Endothelial cell of umbilical vein (primary cell): ENCODE measurements at regions not wholly inside any gene's neighbourhood (a gene's known extent, or its start where the extent isn't known, plus 50 kb on each side); places are given as distances from the start of the nearest gene placed in this dataset.

Experiments used
- BruUV-seq: library from RNA; stranded (reverse); fragments of 400-500 nt; replicated peaks from 2 replicates; lab custom pipeline; 2021; lab: Mats Ljungman, UMichigan
- CTCF ChIA-PET: fragments of 300-600, 350-600 bp; sonication (Branson Sonifier 250); formaldehyde crosslinking; loops from one replicate; lab custom pipeline; 2021; ENCODE audit warnings: antibody characterized with exemption, inconsistent platforms; lab: Charles Lee
- POLR2A ChIA-PET: fragments of 300-600, 350-600 bp; sonication (Branson Sonifier 250); formaldehyde crosslinking; loops from one replicate; lab custom pipeline; 2021; ENCODE audit warnings: antibody characterized with exemption, inconsistent platforms; lab: Charles Lee
- DNase-seq: peaks from one replicate; pipeline ENCODE4 v3.0.0-alpha.2; 2011; ENCODE audit warnings: low read depth, low spot score
- FAIRE-seq: peaks from 2 replicates; lab custom pipeline; 2011; peaks lifted over from hg19 to GRCh38; lab: Jason Lieb, UNC
- H2AFZ ChIP-seq: 2 replicates; pipeline ENCODE4 v1.6.0; 2012; ENCODE audit warnings: low read depth, low read length, control low read depth, inconsistent platforms
- H3K27ac ChIP-seq: 2 replicates; pipeline ENCODE4 v1.5.1; 2011; ENCODE audit warnings: low read depth, mild to moderate bottlenecking, control low read depth, low read length, moderate library complexity; ENCODE audit not compliant: insufficient read depth
- H3K27me3 ChIP-seq, 2 experiments: 2 replicates each; pipeline versions ENCODE4 v1.6.0 to v1.6.1; 2011; ENCODE audit warnings: low read length in 2 of 2, mixed read lengths in 1 of 2; ENCODE audit not compliant: control insufficient read depth in 2 of 2, insufficient read depth in 2 of 2
- H3K36me3 ChIP-seq, 2 experiments: 2 replicates in 1 of 2; 3 replicates in 1 of 2; pipeline ENCODE4 v1.5.1; 2011; ENCODE audit warnings: low read length in 2 of 2, mild to moderate bottlenecking in 1 of 2, moderate library complexity in 1 of 2; ENCODE audit not compliant: control insufficient read depth in 2 of 2, insufficient read depth in 2 of 2; ENCODE audit errors: extremely low read depth in 1 of 2
- H3K4me1 ChIP-seq: 3 replicates; pipeline ENCODE4 v1.5.1; 2011; ENCODE audit warnings: mild to moderate bottlenecking, low read length; ENCODE audit not compliant: control insufficient read depth, insufficient read depth; ENCODE audit errors: extremely low read depth
- H3K4me2 ChIP-seq: 2 replicates; pipeline ENCODE4 v1.6.1; 2011; ENCODE audit warnings: low read length, control low read depth, mixed read lengths; ENCODE audit not compliant: insufficient read depth
- H3K4me3 ChIP-seq, 3 experiments: fragments of 200-600 bp in 1 of 3; sonication (generic), shearing (Covaris generic) in 1 of 3; replicated peaks in 1 of 3; 2 replicates each; pipeline ENCODE4 v1.5.1; 2011 to 2016; ENCODE audit warnings: control low read depth in 3 of 3, low read length in 3 of 3, mild to moderate bottlenecking in 2 of 3, inconsistent platforms in 1 of 3, low read depth in 1 of 3, moderate library complexity in 1 of 3; ENCODE audit not compliant: insufficient read depth in 1 of 3
- H3K79me2 ChIP-seq: 2 replicates; pipeline ENCODE4 v1.6.0; 2012; ENCODE audit warnings: low read length, inconsistent platforms; ENCODE audit not compliant: control insufficient read depth, insufficient read depth
- H3K9ac ChIP-seq: replicated peaks from 2 replicates; pipeline ENCODE3; 2011; ENCODE audit warnings: low read length, control low read depth; ENCODE audit not compliant: insufficient read depth; ENCODE audit errors: extremely low read depth
- H3K9me1 ChIP-seq: replicated peaks from 3 replicates; pipeline ENCODE4 v1.6.0; 2011; ENCODE audit warnings: mild to moderate bottlenecking, low read length; ENCODE audit not compliant: control insufficient read depth, insufficient read depth; ENCODE audit errors: extremely low read depth
- H3K9me3 ChIP-seq: replicated peaks from 2 replicates; pipeline ENCODE4 v1.5.1; 2012; ENCODE audit warnings: low read length, inconsistent platforms; ENCODE audit not compliant: control insufficient read depth, insufficient read depth
- H4K20me1 ChIP-seq: replicated peaks from 2 replicates; pipeline ENCODE3; 2011; ENCODE audit warnings: mild to moderate bottlenecking, low read length; ENCODE audit not compliant: control insufficient read depth, insufficient read depth; ENCODE audit errors: extremely low read depth
- EZH2 ChIP-seq: IDR thresholded peaks from 2 replicates; pipeline ENCODE4 v1.6.1; 2012; ENCODE audit warnings: borderline replicate concordance, low read depth, mild to moderate bottlenecking, moderate library complexity, low read length, inconsistent platforms; ENCODE audit not compliant: severe bottlenecking
- FOS ChIP-seq: IDR thresholded peaks from 2 replicates; pipeline ENCODE4 v1.6.1; 2011; ENCODE audit warnings: mild to moderate bottlenecking, low read length, moderate library complexity, borderline replicate concordance; ENCODE audit not compliant: insufficient read depth
- JUN ChIP-seq: IDR thresholded peaks from 2 replicates; pipeline ENCODE4 v1.6.1; 2011; ENCODE audit warnings: borderline replicate concordance, low read depth; ENCODE audit not compliant: insufficient read length, insufficient read depth
- MYC ChIP-seq: IDR thresholded peaks from one replicate; pipeline ENCODE4 v1.6.1; 2011; ENCODE audit warnings: mild to moderate bottlenecking, low read depth, low read length
- POLR2A ChIP-seq: IDR thresholded peaks from 2 replicates; pipeline ENCODE4 v1.6.1; 2012; ENCODE audit warnings: low read depth, mild to moderate bottlenecking, control low read depth, low read length
- POLR2AphosphoS5 ChIP-seq: IDR thresholded peaks from 2 replicates; pipeline ENCODE4 v1.6.1; 2012; ENCODE audit warnings: low read depth, mild to moderate bottlenecking, control low read depth, low read length, moderate library complexity; ENCODE audit not compliant: insufficient read depth
- dilution Hi-C: fragments of 300-500 bp; cut with MboI; formaldehyde crosslinking; loops from one replicate; pipeline ENCODE4 v1.15.0; 2019; ENCODE audit warnings: low sequenced_read_pairs; ENCODE audit not compliant: extremely low pct_ligation_motif_present
- intact Hi-C: fragments of 100-400 bp; cut with micrococcal nuclease; formaldehyde crosslinking; loops from one replicate; pipeline ENCODE4 v1.10.0; 2022
- TF ChIP-seq, protein P1 (sequence below), 2 donors: IDR thresholded peaks; 1 replicate in 1 of 2; 2 replicates in 1 of 2; pipeline ENCODE4 v1.5.1; 2011; ENCODE audit warnings: low read length in 2 of 2, mild to moderate bottlenecking in 2 of 2, moderate library complexity in 2 of 2, control low read depth in 1 of 2, inconsistent platforms in 1 of 2, low read depth in 1 of 2; ENCODE audit not compliant: insufficient read depth in 1 of 2; ENCODE audit errors: extremely low read depth in 1 of 2
- TF ChIP-seq, protein P2 (sequence below): IDR thresholded peaks from 2 replicates; pipeline ENCODE4 v1.6.1; 2011; ENCODE audit not compliant: insufficient read depth, insufficient read length

DNA sequence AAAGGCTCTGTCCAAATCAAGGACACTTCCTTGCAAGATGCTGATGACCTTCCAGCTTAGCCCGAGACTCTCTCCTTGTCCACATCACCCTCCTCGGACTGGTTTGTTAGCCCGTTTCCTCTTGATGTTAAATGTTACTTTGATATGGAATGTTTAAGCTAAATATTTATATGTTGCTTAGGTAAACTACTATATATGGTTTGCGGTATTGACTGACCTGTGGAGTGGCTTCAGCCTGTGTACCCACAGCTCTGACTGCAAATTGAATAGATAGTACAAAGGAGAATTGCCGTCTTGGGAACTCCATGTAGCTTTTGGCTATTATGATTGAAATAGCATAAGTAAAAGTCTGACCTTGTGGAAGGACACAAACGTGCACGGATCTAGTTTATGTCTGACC lies 422.0 kb downstream of the YTHDC2 start:
- POLR2A ChIA-PET: no interaction called here
- no peak overlapping the region for H2AFZ ChIP-seq
- CTCF ChIA-PET: no interaction called here
- H3K4me1 ChIP-seq: no peaks in the 10 kb centered on the region
- no peak overlapping the region for H3K9ac ChIP-seq
- BruUV-seq: no TSS peak
- no peaks in the 10 kb centered on the region for H3K36me3 ChIP-seq
- no peak overlapping the region for H3K27ac ChIP-seq
- H3K27me3 ChIP-seq: no peaks in the 10 kb centered on the region
- H3K9me1 ChIP-seq: no peaks in the 10 kb centered on the region
- dilution Hi-C loops (no loop called here), intact Hi-C loops (no loop called here)
- DNase-seq (no peak), FAIRE-seq (no peak)
- H3K9me3 ChIP-seq: no peaks in the 10 kb centered on the region
- no peak overlapping the region for H3K4me3 ChIP-seq
- H3K4me2 ChIP-seq: no peak overlapping the region
- no peaks in the 10 kb centered on the region for H4K20me1 ChIP-seq
- no peak for TF ChIP-seq POLR2A
- no peak for TF ChIP-seq EZH2
- TF ChIP-seq FOS: no peak
- H3K79me2 ChIP-seq: no peaks in the 10 kb centered on the region

- H3K9ac ChIP-seq: no peak overlapping the region
- dilution Hi-C loops (no loop called here), intact Hi-C loops (no loop called here)
- no peak overlapping the region for H3K27ac ChIP-seq
- DNase-seq: no peak
- no peak overlapping the region for H3K4me3 ChIP-seq
- POLR2A ChIA-PET: no interaction called here
- CTCF ChIA-PET: no interaction called here
- no peaks in the 10 kb centered on the region for H3K27me3 ChIP-seq
- no peaks in the 10 kb centered on the region for H3K9me3 ChIP-seq
- no peak overlapping the region for H3K4me2 ChIP-seq
- BruUV-seq: no TSS peak
- H3K79me2 ChIP-seq: no peaks in the 10 kb centered on the region
- H2AFZ ChIP-seq: no peak overlapping the region
- no peak for TF ChIP-seq JUN
- no peak for TF ChIP-seq POLR2AphosphoS5
- TF ChIP-seq EZH2: no peak
- TF ChIP-seq, protein P1, sequence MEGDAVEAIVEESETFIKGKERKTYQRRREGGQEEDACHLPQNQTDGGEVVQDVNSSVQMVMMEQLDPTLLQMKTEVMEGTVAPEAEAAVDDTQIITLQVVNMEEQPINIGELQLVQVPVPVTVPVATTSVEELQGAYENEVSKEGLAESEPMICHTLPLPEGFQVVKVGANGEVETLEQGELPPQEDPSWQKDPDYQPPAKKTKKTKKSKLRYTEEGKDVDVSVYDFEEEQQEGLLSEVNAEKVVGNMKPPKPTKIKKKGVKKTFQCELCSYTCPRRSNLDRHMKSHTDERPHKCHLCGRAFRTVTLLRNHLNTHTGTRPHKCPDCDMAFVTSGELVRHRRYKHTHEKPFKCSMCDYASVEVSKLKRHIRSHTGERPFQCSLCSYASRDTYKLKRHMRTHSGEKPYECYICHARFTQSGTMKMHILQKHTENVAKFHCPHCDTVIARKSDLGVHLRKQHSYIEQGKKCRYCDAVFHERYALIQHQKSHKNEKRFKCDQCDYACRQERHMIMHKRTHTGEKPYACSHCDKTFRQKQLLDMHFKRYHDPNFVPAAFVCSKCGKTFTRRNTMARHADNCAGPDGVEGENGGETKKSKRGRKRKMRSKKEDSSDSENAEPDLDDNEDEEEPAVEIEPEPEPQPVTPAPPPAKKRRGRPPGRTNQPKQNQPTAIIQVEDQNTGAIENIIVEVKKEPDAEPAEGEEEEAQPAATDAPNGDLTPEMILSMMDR (IDR thresholded peaks at IDR 0.05; ENCODE audit: extremely low read depth in 1 of 2, insufficient read depth in 1 of 2, low read depth in 1 of 2, low read length in 2 of 2): no peak
- TF ChIP-seq, protein P2, sequence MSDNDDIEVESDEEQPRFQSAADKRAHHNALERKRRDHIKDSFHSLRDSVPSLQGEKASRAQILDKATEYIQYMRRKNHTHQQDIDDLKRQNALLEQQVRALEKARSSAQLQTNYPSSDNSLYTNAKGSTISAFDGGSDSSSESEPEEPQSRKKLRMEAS: no peak
- no peak for TF ChIP-seq MYC
- no peak for FAIRE-seq
- H4K20me1 ChIP-seq: no peaks in the 10 kb centered on the region
- no peaks in the 10 kb centered on the region for H3K36me3 ChIP-seq
- no peaks in the 10 kb centered on the region for H3K9me1 ChIP-seq
- no peaks in the 10 kb centered on the region for H3K4me1 ChIP-seq
Measured at GRCh38 chr5:113937301-113937700, 423.8 kb downstream of the YTHDC2 start.
